SK-N-DZ (cell line): ENCODE measurements at regions not wholly inside any gene's neighbourhood (a gene's known extent, or its start where the extent isn't known, plus 50 kb on each side); places are given as distances from the start of the nearest gene placed in this dataset.
"Not testable (repeated sequence)": the region's sequence is repeated elsewhere in the genome, so short reads cannot be mapped to it uniquely, and the experiment has no call there.

ENCODE experiments used
- DNase-seq: peaks from one replicate; pipeline ENCODE4 v3.0.0-alpha.2; 2015; ENCODE audit warnings: low spot score

DNA sequence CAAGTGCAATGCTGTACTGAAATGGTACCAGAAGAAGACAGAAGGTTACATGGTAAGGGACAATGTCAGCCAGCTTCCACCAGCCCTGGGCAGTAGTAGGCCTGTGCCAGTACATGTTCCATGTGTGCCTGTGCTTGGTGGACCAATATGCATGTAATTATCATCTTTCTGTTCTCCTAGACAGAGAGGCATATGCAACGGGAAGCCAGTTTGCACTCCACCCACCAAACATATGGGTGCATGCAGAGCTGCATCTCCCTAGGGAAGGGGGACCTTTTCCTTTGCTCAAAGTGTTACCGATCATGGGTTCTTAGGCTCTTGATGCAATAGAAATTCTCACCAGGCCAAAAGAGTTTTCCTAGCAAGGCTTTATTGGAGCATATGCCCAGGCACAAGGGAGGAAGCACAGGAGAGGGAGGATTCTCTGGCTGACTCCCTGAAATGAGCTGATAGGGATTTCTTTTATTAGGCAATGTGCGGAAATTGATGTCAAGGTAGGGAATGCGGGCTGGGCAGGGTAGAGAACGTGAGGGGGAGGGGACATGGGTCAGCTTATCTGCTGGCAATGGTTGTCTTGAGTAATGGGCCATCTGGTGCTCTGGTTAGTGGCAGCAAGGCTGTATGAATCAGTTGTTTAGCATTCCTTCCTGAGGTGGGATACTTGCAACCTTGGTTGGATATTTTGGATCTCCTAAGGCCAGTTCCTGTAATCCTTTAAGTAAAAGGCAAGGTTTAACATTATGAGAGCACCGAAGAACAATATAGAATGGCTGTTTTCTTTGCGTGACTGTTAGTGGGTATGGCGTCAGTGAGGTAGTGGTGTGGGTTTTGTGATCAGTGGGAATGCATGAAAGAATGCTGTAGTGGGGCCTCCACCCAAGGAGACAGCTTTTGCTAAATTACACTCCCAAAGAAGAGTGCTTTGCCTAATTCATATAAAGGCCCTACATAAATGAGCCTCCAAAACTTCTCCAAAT is 102.5 kb downstream of the CDRT15L2 start:
- not testable (repeated sequence) for DNase-seq

DNA sequence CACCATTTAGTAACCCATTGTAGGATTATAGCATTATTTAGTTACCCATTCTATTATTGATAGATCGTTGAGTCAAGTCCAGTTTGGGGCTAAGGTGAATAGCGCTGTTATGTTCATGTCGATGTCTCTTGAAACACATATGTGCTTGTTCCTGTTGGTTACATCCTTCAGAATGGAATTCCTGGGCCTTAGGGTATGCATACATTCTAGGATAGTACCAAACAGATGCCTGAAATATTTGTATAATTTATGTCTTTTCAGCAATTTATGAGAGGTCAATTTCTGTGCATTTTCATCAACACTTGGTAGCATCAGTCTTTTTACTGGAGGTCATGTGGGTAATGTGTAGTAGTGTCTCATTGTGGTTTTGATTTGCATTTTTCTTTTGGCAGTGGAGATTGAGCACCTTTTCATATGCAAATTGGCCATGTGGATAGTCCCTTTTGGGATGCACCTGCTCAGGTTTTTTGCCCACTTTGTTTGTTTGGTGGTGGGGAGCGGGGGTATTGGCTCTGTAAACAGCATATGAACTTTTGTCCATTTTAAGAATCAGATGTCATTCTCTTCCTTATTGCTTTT is 104.2 kb downstream of the CDRT15L2 start:
- DNase-seq: not testable (repeated sequence)

DNA sequence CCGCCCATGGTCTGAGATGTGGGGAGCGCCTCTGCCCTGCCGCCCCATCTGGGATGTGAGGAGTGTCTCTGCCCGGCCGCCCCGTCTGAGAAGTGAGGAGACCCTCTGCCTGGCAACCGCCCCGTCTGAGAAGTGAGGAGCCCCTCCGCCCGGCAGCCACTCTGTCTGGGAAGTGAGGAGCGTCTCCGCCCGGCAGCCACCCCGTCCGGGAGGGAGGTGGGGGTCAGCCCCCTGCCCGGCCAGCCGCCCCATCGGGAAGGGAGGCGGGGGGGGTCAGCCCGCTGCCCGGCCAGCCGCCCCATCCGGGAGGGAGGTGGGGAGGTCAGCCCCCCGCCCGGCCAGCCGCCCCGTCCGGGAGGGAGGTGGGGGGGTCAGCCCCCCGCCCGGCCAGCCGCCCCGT is 105.5 kb downstream of the CDRT15L2 start:
- DNase-seq: not testable (repeated sequence)

DNA sequence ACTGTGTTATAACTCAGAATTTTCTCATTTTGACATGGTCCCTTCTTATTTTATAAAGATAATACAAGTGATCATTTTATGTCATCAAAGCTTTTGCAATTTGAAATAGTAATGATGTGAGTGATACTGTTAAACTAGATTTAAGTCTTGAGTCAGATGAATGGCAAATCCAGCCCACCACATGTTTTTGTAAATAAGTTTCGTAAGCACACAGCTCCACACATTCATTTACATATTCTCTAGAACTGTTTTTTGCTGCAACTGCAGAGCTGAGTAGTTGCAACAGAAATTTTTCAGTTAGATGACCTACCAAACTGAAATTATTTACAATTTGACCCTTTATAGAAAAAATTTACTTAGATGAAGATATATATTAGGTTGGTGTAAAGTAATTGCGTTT is 108.1 kb downstream of the CDRT15L2 start:
- DNase-seq: not testable (repeated sequence)

DNA sequence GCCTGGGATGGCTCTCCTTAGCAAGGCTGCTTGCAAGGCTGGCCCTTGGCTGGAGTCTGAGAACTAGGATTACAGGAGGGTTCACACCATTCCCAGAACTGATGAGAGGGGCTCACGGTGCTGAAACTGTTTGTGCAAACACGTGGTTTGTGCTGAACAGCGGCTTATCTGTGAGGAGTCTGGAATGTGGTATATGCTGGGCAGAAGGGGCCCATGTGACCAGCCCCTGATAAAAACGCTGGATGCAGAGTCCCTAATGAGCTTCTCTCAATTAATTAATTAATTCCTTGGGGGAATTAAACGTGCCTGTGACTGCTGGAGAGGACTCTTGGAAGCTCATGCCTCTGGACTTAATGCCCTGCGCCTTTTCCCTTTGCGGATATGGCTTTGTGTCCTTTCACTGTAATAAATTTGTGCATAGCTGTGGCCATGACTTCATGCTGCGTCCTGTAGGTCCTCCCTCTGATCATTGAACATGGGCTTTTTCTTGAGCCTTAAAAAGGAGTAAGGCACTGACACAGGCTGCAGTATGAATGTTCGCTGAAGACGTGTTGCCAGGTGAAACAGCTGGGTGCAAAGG is 109.7 kb downstream of the CDRT15L2 start:
- not testable (repeated sequence) for DNase-seq

DNA sequence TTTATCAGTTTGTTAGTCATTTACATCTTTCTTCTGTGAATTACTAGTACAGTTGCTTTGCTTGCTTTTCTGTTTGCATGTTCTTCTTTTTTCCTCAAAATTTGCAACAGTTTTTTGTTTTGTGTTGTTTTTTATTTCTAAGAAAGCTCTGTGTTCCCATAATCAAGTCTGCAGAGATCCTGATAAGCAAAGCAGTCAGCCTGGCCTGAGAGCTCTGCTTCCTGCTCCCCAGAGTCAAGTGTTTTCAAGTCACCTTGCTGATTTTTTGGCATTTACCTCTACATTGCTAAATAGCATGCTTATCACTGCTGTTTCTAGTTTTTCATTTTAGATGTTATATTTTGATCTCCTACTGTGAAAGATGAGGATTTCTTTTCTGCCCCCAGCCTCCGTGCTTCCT is 113.2 kb downstream of the CDRT15L2 start:
- DNase-seq: not testable (repeated sequence)

DNA sequence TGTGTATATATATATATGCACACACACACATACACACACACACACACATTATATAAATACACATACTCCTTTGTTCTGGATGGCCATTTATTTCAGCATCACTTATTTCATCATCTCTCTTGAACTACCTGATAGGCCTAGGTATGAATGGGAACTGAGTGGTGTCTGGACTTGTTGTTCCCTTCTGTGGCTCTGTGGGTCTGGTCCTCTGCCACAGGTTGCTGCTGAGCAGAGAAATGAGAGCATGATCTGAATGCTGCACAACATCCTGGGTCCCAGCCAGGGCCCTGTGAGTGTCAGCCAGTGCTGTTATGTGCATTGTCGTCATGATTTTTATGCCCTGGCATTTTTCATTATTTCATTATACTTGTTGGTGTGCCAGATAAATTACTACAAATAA is 116.3 kb downstream of the CDRT15L2 start:
- not testable (repeated sequence) for DNase-seq

DNA sequence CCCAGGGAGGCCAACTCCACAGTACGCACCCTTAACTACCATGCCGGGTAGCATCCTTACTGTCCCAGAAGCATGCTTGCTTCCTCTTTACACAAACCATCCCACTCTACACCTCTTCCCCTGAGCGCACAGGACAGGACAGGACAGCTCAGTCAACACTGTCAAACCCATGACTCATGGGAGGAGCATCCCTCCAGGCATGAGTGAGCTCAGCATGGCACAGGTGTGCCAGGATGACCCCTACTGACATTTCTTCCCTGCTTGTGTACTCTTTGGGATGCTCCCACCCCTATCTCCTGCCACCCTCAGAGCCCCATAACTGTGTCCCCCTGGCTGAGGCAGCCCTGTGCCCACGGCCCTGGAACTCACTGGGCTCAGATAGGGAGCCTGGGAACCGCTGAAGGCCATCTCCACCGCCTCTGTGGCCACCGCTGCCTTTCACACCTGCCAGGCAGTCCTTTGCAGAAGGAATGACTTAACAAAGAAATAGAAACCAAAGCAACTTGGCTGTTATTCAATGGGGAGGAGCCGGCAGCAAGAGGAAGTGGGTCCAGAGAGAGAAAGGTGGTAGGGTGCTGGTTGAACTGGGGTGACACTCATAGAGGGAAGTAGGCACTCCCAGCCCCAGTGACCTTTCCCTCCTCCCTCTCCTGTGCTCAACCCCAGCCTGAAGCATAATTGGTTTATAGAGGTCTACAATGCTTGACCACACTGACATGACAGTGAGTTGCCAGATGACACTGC is 119.1 kb downstream of the CDRT15L2 start:
- DNase-seq: not testable (repeated sequence)

DNA sequence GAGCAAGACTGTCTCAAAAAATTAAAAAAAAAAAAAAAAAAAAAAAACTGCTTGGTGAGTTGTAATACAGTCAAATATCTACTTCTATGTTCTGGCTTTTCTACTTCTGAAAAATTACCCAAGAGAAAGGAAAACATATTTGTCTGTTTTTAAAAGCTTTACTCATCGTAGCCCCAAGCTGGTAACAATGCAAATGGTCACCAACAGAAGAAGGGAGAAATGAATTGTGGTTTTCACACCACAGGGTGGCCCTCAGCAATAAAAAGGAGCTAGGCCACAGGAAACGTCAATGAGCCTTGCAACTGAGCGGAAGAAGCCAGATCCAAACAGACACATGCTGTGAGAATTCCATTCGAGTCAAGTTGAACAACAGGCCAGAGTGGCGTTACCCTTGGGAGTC is 121.0 kb downstream of the CDRT15L2 start:
- DNase-seq: not testable (repeated sequence)

DNA sequence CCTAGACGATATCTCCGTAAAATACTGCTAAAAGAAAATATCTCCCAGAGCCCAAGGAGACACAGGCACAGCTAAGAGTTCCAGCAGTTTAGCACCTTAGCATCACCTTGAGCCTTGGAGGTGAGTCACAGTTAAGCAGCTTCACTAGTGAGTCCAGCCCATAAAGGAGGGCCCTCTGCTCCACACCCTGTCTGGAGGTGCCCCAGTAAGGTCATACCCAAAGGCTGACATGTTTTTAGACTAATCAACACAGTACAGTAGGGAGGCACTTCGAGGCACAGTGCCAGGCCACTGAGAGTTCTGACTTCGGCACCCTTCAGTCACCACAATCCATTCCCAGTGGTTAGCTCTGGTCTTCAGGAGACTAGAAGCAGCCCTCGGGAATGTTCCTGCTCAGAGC is 121.8 kb downstream of the CDRT15L2 start:
- not testable (repeated sequence) for DNase-seq

DNA sequence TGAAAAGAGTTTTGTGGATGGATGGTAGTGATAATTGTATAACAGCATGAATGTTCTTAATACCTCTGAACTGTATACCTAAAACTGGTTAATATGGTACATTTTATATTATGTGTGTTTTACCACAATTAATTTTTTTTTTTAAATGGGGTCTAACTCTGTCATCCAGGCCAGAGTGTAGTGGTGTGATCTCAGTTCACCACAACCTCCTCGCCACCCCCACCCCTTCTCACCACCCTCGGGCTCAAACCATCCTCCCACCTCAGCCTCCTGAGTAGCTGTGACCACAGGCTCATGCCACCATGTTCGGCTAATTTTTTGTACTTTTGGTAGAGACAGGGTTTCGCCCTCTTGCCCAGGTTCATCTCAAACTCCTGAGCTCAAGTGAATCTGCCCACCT is 123.2 kb downstream of the CDRT15L2 start:
- DNase-seq: no peak

DNA sequence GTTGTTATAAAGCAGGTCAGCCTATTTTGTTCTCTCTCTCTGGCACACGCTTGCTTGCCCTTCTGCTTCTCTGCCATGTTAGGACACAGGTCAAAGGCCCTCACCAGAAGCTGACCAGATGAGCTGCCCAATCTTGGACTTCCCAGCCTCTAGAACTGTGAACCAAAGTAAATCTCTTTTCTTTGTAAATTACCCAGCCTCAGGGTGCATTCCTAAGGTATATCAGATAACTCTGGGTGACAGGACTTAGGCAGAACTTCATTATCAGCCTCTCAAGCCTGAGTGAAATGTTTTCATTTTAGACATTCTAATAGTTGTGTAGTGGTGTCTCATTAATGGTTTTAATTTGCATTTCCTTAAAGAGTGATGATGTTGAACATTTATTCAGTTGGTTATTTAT is 124.3 kb downstream of the CDRT15L2 start:
- no peak for DNase-seq

DNA sequence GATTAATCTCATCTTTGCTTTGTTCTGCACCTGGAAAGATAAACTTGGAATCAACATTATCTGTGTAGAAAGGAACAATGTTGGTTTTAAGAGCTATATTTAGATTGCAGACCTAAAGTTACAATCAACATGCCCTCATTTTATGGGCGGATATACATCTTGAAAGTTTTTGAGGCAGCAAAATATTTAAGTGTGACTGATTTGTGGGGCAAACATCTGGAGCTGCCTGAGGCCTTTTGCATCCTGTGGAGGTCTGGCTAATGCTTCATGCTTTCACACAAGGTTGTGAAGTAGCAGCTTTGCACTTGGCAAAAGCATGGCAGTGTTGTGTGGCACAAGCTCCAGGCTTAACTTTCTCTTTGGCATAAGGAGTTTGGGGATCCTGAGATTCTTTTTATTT is 125.7 kb downstream of the CDRT15L2 start:
- not testable (repeated sequence) for DNase-seq

DNA sequence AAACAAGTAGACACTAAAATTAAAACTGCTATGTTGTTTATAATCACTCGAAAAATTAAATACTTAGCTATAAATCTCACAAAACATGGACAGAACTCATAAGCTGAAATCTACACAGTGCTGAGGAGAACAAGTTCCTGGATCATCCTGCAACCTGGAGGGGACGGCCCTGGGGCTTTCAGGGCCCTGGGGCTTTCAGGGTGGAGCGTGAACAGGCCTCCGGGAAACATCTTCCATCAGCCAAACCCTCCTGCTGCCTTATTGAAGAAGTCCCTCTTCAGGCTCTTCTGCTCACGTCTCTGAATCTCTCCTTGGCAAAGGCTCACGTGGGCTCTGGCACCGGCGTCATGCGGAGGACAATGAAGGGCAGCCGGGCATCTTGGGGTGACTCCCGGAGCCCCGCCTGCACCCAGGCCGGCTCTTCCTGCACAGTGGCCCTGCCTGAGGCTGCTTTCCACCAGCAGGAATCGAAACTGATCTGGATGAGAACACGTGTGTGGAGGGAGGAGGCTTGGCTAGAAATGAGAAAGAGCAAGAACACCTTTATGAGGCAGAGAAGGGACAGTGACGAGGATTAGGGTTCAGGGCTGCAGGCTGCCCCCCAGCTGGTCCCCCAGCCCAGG is 127.3 kb downstream of the CDRT15L2 start:
- no peak for DNase-seq

DNA sequence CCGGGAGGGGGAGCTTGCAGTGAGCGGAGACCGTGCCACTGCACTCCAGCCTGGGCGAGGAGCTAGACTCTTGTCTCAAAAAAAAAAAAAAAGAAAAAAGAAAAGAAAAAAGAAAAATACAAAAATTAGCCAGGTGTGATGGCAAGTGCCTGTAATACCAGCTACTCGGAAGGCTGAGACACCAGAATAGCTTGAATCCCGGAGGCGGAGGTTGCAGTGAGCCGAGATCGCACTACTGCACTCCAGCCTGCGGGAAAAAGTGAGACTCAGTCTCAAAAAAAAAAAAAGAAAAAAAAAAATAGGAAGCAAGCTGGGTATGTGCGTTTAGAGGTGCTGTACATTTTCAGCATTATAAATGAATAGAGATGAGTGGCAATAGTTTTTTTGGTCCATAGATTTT is 129.3 kb downstream of the CDRT15L2 start:
- not testable (repeated sequence) for DNase-seq

DNA sequence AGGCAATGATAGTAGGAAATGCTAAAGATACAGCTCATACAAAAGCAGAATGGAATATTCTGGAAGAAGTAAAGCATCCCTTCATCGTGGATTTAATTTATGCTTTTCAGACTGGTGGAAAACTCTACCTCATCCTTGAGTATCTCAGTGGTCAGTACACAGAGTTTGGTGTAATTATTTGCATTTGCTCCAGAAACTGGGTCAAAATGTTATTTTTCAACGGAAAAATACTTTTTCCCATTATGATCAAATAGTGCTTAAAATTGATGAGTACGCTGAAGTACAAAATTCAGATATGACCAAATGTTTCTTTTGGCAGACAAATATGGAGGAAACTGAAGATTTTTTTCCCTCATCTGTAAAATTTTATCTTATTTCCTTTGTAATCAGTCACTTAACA is 137.0 kb downstream of the CDRT15L2 start:
- DNase-seq: not testable (repeated sequence)

DNA sequence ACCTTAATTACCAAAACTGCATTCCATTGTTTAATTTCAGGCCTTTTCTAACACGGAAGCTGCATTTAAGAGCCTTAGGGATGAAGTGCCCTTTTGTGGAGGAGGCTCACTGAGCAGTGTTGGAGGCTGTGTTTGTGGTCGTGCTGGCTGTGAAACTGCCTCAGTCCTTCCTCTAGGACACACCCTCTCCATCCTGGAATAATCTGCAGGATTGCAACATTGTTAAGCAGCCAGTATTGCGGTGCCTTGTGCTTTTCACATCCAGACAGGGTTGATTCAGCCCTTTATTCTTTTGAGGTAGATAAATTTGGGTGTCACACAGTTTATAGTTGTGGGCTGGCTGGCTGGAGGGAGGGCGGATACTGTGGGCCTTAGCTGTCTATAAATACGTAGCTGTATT is 141.6 kb downstream of the CDRT15L2 start:
- DNase-seq: no peak

DNA sequence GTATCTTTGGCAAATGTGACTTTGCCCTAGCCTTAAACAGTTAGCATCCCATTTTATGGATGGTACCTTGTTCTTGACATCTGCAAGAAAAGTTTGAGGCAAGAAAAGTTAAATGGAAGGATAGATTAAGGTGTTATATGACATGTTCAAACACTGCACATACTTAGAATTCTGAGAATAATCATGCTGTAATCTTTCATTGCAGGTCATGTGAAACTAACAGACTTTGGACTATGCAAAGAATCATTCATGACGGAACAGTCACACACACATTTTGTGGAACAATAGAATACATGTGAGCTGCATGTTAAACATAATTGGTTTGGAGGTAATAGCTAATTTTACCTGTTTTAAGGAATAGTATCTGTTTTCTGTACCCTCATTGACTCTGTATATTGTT is 144.9 kb downstream of the CDRT15L2 start:
- DNase-seq: not testable (repeated sequence)

DNA sequence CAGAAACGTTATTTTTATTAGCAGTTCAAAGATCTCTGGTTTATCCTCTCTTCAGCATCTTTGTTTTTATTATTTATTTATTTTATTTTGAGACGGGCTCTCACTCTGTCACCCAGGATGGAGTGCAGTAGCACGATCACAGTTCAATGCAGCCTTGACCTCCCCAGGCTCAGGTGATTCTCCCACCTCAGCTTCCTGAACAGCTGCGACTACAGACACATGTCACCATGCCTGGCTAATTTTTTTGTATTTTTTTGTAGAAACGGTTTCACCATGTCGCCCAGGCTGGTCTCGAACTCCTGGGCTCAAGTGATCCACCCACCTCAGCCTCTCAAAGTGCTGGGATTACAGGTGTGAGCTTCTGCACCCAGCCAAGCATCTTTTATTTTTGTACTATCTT is 147.7 kb downstream of the CDRT15L2 start:
- not testable (repeated sequence) for DNase-seq

DNA sequence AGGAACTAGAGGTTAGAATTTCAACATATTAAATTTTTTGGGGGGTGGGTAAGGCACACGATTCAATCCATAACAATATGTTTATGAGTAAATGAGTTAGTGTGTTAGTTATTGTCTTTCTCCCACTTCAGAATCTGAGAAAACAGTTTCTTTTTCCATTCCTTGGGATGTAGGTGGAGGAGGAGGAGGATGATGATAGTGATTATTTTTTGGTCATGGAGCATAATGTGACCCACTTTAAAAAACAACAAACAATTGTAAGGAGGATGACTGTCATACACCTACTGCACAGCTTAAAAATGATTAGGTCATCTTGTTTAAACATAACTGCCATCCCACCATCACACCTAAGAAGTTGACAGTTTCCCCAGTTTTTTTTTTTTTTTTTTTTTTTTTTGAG is 148.7 kb downstream of the CDRT15L2 start:
- no peak for DNase-seq

DNA sequence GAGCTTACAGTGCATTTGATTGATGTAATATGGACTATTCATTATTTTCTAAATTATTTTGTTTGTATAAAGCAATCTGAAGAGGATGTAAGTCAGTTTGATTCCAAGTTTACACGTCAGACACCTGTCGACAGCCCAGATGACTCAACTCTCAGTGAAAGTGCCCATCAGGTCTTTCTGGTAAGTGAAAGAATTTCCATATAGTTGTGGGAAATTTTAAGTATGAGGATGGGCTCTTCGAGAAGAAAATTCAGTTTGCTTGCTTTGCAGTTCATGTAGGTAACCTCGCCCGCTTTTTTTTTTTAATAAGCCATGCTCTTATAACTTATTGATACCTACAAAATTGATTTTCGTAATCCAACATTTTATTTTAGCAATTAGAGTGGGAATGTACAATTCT is 151.6 kb downstream of the CDRT15L2 start:
- not testable (repeated sequence) for DNase-seq
